ENCODE measurements at regions not wholly inside any gene's neighbourhood (a gene's known extent, or its start where the extent isn't known, plus 50 kb on each side); places are given as distances from the start of the nearest gene placed in this dataset.
A peak's percentile ranks its signal among the peaks of the same experiment; 100 is the strongest.
"Not testable (repeated sequence)": the region's sequence is repeated elsewhere in the genome, so short reads cannot be mapped to it uniquely, and the experiment has no call there.

DNA sequence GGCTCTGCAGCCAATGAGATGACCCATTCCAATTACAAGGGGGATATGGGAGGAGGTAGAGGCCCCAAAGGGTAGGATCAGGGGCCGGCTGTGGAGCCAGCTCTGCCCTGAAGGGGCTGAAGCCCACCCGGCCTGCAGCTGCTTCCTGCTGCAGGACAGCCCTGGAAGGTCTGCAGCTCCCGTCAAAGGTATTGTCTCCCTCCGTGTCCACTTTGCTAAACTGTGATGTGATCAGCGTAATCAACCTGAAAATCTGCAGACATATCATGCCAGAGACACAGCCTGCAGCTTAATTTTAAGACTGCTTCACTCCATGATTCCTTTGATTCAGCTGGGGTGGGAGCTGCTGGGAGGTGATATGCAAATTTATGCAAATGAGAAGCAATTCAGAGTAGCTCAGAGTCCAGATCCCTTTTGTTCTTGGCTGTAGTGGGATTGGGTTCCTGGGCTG, 90.7 kb downstream of the GADD45G start:
- DNase-seq (ENCODE audit: low read depth in 2 of 2), result no peak

DNA sequence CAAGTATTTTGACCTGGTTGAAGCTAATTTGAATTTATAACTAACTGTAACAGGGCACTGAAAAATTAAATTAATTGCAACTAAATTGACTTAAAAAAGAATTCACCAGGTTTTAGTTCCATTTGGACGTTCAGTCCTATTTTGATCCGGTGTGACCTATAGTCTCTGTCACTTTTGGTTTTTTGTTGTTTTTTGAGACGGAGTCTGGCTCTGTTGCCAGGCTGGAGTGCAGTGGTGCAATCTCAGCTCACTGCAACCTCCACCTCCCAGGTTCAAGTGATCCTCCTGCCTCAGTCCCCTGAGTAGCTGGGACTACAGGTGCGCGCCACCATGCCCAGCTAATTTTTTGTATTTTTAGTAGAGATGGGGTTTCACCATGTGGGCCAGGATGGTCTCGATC, 91.2 kb downstream of the GADD45G start:
- not testable (repeated sequence) for DNase-seq (ENCODE audit: low read depth in 2 of 2)

DNA sequence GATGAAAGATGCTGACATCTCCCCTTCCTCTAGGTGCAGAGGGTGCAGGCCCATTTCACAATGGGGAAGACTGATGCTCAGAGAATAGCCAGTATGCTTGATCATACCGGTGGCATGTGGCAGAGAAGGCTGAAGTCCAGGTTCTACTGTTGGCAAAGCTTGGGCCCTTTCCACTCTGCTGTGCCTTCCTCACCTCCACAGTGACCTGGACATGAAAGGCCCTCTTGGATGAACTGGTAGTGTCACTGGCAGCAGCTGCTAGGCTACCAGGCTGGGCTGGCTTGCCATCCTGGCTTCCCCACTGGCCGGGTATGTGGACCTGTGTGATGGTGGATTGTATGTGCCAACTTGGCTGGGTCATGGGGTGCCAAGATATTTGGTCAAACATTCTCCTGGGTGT, 92.0 kb downstream of the GADD45G start:
- no peak for DNase-seq (ENCODE audit: low read depth in 2 of 2)

DNA sequence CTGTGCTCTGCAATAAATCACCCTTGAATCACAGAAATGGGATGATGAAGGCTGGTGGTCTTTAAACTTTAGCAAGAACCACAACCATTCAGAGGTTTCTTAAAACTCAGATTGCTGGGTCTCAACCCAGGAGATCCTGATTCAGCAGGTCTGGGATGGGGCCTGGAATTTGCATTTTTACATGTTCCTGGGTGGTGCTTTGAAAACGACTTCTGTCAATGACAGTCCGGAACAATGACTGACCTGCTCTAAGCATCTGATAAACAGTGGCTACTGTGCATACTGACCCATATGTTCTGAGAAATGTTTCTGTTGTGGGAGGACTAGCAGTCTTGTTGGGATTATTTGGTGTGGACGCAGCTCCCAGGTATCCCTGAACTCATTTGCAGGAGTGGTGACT, 92.7 kb downstream of the GADD45G start:
- no peak for DNase-seq (ENCODE audit: low read depth in 2 of 2)

DNA sequence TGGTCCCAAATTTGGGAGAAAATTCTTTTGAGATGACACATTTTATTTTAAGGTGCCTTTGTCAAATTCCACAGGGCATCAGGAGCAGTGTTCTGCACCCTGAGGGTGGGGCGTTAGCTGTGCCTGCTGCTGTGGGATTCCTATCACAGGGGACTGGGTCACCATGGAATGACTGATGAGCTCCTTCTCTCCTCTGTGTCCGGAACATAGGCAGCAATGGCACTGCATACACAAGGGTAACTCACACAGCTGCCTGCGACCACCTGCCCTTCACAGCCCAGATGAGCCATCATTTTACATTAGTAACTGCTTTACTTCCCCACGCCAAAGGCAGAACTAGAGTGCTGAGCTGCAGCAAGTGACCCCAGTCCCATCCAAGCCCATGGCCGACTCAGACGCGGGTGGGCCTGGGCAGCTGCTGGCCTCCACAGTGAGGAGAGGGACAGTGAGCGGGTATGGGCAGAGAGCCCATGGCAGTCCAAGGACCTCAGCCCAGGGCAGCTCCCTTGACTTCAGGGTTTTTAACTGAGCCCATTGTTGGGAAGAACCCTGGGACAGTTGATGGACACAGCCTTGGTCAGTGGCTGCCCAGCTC, 93.7 kb downstream of the GADD45G start:
- no peak for DNase-seq (ENCODE audit: low read depth in 2 of 2)

DNA sequence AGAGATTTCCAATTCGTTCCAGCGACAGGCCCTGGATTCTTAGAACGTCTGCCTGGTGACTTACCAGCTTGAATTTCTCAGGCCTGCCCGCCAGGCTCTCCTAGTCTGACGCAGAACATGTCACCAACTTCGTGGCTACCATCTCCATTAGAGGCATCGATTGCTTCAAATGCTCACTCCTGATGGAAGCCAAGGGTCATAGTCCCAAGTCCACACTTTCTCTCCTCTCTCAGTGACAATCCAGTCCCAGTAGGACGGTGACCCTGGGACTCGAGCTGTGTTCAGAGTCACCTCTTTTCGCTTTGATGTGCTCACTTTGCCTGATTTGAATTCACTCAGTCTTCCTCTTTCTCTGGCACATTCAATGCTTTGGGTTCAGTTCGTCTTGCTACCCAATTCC, 94.8 kb downstream of the GADD45G start:
- DNase-seq (ENCODE audit: low read depth in 2 of 2), result no peak

DNA sequence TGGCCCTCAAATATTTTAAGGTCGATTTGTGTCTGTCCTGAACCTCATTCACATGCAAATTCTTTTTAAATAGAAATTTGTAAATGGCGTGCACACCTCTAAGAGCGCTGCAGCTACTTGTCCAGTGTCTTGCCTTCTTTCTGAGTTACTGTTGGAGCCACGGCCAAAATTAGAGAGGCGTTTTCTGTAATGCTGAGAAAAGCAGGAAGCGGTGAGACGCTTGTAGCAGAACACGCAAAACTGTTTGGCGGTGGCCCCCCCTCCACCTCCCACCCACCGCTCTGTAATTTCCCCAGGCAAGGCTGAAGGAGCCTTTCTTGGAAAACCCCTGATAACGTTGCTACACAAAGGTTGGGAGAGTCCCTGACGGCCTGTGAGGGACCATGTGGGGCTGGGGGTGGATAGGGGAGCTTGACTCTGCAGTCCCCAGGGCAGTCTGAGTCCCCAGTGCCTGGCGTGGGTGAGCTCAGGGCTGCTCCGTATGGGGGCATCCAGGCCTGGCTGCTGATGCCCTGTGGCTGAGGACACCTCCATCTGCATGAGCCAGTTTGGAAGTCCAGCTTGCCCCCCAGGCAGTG, 96.5 kb downstream of the GADD45G start:
- peak; percentile 12 to 55 for DNase-seq (ENCODE audit: low read depth in 2 of 2)

DNA sequence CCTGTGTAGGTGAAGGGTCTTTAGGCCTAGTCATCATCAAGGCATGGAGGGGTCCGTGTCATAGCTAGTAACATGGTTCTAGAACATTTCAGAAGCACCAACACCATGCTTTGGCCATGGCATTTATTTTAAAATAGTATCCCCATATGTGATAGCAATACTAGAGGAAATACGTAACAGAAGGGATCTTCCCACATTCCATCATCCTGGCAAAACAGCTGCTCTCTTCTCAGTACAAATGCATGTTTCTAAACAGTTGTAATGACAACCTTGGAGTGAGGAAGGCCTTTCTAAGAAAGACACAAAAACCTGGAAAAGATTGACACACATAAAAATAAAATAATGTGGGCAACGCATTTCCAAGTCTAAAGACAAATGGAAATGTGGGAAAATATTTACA, 97.6 kb downstream of the GADD45G start:
- no peak for DNase-seq (ENCODE audit: low read depth in 2 of 2)

DNA sequence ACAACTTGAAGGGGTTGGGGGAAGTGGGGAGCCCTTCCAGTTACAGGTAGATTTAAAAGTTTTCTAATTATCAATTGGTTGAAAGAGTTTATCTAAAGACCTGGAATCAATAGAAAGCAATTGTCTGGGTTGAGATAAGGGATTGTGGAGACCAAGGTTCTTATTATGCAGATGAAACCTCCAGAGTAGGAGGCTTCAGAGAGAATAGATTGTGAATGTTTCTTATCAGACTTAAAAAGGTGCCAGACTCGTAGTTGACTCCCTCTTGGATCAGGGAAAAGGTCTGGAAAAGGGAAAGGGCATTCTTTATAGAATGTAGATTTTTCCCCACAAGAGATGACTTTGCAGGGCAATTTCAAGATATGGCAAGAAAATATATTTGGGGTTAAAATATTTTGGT, 100.8 kb downstream of the GADD45G start:
- no peak for DNase-seq (ENCODE audit: low read depth in 2 of 2)

DNA sequence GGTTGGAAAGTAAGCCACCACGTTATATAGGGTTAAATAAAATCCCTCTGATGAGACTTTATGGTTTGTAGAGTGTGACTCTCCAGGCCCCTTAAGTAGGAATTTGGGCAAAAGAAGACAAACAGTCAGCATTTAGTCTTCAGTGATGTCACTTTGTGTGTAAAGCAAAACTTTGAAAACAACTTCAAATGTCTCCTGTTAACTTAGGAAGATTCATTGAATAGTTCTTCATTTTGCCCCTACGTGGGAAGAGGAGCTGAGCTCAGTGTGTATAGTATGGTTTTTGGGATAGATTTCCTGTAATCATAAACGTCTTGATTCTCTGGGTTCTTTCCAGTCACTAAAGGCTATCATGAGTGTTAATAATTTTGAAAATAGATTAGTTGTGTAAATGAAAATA, 101.3 kb downstream of the GADD45G start:
- DNase-seq (ENCODE audit: low read depth in 2 of 2), result no peak

DNA sequence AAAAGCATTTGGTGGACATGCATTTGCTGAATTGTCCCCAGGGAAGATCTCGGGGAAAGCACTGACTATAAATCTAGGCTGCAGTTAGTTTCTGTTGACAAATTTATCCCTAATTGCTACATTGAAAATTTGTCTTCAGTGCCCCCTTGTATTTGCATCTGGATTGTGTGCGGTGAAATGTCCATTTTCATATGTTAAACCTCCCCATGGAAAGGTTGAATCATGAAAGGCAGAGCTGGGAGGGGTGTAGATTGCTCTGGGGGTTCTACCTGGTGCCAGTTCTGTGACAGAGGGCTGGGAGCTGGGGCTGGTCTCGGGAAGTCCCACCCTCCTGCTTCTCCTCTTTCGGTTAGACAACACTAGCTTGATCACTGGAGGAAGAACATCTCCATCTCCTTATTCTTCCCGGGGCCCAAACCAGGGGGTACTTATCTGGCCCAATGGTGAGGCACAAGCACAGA, 101.9 kb downstream of the GADD45G start:
- DNase-seq (ENCODE audit: low read depth in 2 of 2), result no peak

DNA sequence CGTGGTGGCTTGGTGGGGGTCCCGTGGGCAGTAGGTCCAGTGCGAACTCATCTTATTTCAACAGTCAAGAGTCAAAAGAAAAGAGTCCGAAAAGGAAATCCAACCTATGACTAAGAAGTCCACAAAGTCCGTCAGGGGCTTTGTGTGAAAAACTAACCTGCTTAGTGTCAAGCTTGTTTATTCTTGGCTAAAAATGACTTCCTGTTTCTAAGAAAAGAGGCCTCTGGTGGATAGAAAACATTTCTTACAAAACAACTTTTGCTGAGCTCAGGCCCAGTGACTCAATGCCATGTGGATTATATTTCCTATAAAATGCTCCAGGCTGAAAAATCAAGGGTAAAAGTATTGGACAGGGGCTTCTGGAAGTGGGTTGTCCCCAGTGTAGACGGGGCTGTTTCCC, 105.9 kb downstream of the GADD45G start:
- DNase-seq (ENCODE audit: low read depth in 2 of 2), result no peak

DNA sequence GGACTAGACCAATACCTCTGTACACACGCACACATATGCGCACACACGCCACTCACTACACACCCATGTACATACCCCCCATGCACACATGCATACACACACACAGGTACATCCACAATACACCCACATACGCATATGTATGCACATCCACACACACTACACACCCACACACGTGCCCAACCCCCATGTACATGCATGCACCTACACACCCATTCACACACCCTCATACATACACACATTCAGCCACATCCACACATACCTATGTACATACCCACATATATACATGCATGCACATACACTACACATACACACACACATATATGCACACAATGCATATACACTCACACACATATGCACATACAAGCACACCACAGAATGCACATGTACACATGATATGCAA, 107.1 kb downstream of the GADD45G start:
- DNase-seq (ENCODE audit: low read depth in 2 of 2), result no peak

DNA sequence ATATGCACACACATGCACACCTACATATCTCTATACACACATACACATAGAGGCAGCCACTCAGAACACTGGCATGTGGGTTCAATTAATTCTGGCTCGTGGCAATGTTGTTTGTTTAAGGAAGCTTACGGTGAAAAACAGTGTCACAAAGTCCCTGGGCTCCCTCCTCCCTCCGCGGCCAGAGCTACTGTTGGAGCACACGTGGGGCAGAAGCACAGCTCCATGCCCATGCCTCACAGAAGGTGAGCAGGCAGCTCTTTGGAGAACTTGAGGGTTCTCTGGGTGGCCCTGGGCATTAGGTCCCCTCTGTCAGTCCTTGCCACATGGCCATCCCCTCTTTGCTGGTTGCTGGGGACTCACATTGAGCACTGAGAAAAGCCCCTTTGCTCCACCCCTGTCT, 107.5 kb downstream of the GADD45G start:
- no peak for DNase-seq (ENCODE audit: low read depth in 2 of 2)

DNA sequence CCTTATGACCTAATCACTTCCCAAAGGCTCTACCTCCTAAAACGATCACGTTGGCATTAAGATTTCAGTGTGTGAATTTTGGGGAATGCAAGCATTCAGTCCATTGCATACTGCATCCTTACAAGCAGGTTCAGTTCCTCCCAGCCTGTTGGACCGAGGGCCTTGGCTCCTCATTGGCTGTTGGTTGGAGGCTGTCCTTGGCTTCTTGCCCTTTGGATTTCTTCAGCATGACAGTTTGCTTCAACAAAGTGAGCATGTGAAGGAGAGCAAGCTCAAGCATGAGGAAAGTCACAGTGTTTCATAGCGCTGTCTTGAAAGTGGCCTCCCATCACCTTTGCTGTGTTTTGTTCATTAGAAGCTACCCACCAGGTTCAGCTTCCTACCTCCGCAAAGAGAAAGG, 109.5 kb downstream of the GADD45G start:
- no peak for DNase-seq (ENCODE audit: low read depth in 2 of 2)

DNA sequence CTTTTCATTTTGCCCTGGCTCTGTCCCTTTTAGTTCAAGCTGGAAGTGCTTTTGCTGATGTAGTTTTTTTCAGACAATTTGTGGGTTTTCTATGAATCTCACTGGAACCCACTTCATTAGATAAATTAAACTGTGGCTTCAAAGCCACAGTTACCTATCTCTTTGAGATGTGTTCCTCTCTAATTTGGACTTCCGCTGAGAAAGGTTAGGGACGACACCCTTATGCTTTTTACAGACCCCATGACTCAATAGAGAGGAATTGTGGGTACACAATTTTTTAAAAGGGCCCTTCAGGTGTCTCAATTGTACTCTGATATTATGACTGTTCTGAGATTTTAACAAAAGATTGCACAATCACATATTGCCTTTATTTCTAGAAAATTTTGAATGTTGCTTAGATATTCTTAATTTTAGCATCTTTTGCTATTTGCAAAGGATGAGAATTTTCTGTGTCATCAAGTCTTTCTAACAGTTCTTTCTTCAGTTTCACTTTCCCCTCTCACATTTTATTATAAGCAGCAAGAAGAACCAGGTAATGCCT, 110.6 kb downstream of the GADD45G start:
- no peak for DNase-seq (ENCODE audit: low read depth in 2 of 2)

DNA sequence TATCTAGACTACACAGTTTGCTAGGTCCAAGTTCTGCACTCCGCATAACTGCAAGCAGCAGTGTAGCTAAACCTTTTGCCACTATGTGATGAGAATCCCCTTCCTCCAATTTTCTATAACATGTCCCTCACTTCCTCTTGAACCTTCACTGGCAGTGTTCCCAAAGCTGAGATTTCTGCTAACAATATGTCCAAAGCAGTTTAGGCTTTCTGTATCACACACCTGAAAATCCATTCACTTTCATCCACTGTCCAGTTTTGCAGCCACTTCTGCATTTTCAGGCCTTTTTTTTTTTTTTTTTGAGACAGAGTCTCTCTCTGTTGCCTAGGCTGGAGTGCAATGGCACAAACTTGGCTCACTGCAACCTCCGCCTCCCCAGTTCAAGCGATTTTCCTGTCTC, 111.1 kb downstream of the GADD45G start:
- DNase-seq (ENCODE audit: low read depth in 2 of 2), result no peak

DNA sequence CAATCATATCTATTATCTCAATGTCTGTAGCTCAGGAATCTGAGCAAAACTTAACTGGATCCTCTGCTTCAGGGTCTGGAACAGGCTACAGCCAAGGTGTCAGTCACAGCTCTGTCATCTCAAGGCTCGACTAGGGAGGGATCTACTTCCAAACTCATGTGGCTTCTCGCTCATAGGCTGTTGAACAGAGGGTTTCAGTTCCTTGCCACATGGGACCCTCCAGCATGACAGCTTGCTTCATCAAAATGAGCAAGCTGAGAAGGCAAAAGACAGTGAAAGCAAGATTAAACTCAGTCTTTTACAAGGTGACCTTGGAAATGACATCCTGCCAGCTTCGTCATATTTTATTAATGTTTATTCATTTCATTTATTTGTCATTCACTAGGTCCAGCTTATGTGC, 111.7 kb downstream of the GADD45G start:
- no peak for DNase-seq (ENCODE audit: low read depth in 2 of 2)

DNA sequence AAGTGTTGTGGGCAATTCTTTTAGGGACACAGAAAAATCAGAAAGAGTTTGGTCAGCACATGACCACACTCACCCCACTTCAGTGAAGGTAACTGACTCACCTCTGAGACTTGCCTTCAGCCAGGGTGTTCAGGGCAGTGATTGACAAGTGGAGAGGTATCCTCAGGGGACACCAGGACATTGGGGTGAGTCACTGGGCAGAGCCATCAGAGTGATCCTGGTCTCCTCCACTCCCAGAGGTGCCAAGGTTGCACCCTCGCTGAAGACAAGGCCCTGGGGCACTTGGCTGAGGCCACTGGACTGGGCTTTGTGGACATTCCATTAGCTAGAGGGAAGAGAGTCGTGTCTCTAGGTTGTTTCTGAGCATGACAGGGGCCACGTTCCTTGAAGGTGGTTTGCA, 113.4 kb downstream of the GADD45G start:
- no peak for DNase-seq (ENCODE audit: low read depth in 2 of 2)

DNA sequence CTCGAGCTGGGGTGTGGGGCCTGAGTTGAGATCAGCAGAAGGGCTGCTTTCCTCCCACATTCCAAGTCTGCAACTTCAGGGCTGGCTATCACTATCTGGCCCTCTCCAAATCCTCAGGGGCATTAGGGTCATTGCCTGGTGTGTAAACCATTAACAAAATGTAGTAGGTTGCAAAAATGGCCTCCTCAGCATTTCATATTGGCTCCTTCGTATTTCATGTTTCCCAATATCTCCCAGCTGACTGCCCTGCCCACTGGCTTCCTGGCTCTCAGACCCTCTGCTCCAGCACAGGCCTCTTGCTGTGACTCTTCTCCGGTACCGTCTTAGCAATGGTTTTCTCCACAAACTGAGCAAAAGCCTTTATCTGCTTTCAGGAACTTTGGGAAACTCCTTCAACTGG, 113.8 kb downstream of the GADD45G start:
- DNase-seq (ENCODE audit: low read depth in 2 of 2), result no peak

DNA sequence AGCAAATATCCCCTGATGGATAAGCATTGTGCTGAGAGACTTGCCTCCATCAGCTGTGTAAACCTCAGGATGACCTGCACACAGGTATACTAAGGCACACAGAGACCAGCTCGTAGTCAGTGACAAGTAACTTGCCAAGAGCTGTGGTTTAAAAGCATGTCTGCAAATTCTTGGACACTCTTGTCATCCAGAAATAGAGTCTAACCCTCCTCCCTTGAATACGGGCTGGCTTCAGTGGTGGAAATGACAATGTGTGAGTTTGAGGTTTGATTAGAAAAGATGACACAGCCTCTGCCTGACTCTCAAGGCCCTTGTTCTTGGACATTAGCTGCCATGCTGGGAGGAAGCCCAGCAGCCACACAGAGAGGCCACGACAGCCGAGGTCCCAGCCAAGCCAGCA, 114.4 kb downstream of the GADD45G start:
- no peak for DNase-seq (ENCODE audit: low read depth in 2 of 2)

DNA sequence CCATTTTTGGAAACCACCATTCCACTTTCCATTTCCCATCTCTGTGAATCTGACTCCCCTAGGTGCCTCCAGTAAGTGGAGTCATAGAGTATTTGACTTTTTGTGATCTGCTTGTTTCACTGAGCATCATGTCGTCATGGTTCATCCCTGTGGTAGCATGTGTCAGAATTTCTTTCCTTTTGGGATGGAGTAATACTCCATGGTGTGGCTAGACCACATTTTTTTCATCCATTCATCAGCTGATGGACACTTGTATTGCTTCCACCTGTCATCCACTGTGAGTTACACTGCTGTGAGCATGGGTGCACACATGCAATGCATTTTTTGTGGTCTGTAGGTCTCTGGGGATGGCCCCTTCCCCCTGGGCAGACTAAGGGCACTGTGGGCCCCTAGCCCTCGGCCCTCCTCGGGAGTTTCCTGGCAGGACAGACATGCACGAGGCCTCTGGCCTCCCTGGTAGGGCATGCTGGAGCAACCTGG, 115.9 kb downstream of the GADD45G start:
- no peak for DNase-seq (ENCODE audit: low read depth in 2 of 2)

DNA sequence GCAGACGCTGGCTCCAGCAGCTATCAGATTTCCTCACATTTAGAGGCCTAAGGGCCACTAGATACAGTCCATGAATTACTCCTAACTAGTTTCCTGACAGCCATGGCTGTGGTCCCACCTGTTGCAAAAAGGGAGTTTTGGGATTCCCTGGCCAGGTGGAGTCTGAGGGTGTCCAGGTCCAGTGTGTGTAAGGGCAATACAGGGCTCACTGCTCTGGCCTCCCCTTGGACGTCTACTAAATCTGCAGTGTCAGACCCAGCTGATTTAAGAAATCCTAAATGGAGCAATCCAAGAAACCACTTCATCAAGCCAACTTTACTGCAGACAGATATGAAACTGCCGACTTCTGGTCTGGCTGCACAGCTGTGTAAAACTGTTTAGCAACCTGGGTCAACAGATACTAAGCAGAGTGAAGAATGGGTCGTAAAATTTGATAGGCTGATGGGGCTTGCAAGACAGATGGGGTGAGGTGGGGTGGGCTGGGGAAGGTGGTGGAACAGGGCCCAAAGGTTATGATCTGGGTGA, 116.4 kb downstream of the GADD45G start:
- no peak for DNase-seq (ENCODE audit: low read depth in 2 of 2)

Data from stimulated activated CD4-positive, alpha-beta T cell treated with anti-CD3 and anti-CD28 coated beads, Interleukin-1b, Interleukin-23, amount 100 ng/mL, for 1 hour (primary cell).